H9 (cell line): ENCODE measurements at regions not wholly inside any gene's neighbourhood (a gene's known extent, or its start where the extent isn't known, plus 50 kb on each side); places are given as distances from the start of the nearest gene placed in this dataset.

Experiments
- DNase-seq: peaks from one replicate; pipeline ENCODE4 v3.0.0-alpha.2; 2017
- H2AFZ ChIP-seq: one replicate; pipeline ENCODE4 v1.6.1; 2013; ENCODE audit warnings: mild to moderate bottlenecking, low read length, control low read depth, moderate library complexity
- H2AK5ac ChIP-seq: 2 replicates; pipeline ENCODE4 v1.6.1; 2013; ENCODE audit warnings: low read length, control low read depth, mixed read lengths; ENCODE audit not compliant: insufficient read length
- H2BK120ac ChIP-seq: one replicate; pipeline ENCODE4 v1.6.1; 2013; ENCODE audit warnings: low read depth, mild to moderate bottlenecking, low read length, control low read depth, inconsistent platforms; ENCODE audit not compliant: poor library complexity, severe bottlenecking
- H2BK12ac ChIP-seq: 2 replicates; pipeline ENCODE4 v1.6.1; 2013; ENCODE audit warnings: low read length, control low read depth, mixed read lengths, low read depth; ENCODE audit not compliant: insufficient read length
- H2BK15ac ChIP-seq: 2 replicates; pipeline ENCODE4 v1.6.1; 2013; ENCODE audit warnings: low read depth, low read length, control low read depth
- H2BK20ac ChIP-seq: one replicate; pipeline ENCODE4 v1.6.1; 2013; ENCODE audit warnings: low read depth, mild to moderate bottlenecking, low read length, control low read depth, inconsistent platforms; ENCODE audit not compliant: poor library complexity, severe bottlenecking
- H2BK5ac ChIP-seq: 2 replicates; pipeline ENCODE4 v1.6.1; 2013; ENCODE audit warnings: low read length, control low read depth, mixed read lengths; ENCODE audit not compliant: insufficient read length
- H3K14ac ChIP-seq: 2 replicates; pipeline ENCODE4 v1.6.1; 2013; ENCODE audit warnings: low read length, control low read depth; ENCODE audit not compliant: insufficient read depth
- H3K18ac ChIP-seq: 2 replicates; pipeline ENCODE4 v1.6.1; 2013; ENCODE audit warnings: low read depth, mild to moderate bottlenecking, mixed read lengths, low read length, control low read depth; ENCODE audit not compliant: insufficient read length
- H3K23ac ChIP-seq: 2 replicates; pipeline ENCODE4 v1.6.1; 2013; ENCODE audit warnings: low read length, control low read depth, mixed read lengths, low read depth; ENCODE audit not compliant: insufficient read length
- H3K23me2 ChIP-seq: 2 replicates; pipeline ENCODE4 v1.6.1; 2013; ENCODE audit warnings: low read depth, mild to moderate bottlenecking, mixed read lengths, low read length, control low read depth; ENCODE audit not compliant: insufficient read length, poor library complexity, severe bottlenecking
- H3K27ac ChIP-seq: 2 replicates; pipeline ENCODE4 v1.5.1; 2013; ENCODE audit warnings: low read length, control low read depth, mixed read lengths, low read depth; ENCODE audit not compliant: insufficient read length
- H3K27me3 ChIP-seq: 2 replicates; pipeline ENCODE4 v1.6.1; 2013; ENCODE audit warnings: low read length, control low read depth, inconsistent platforms; ENCODE audit not compliant: insufficient read depth
- H3K4ac ChIP-seq: 2 replicates; pipeline ENCODE4 v1.6.1; 2013; ENCODE audit warnings: low read depth, mild to moderate bottlenecking, control low read depth, inconsistent platforms, low read length, moderate library complexity
- H3K4me1 ChIP-seq: 2 replicates; pipeline ENCODE4 v1.6.1; 2013; ENCODE audit warnings: low read length, control low read depth, inconsistent platforms; ENCODE audit not compliant: insufficient read depth
- H3K4me2 ChIP-seq: 2 replicates; pipeline ENCODE4 v1.6.1; 2013; ENCODE audit warnings: low read length, control low read depth, mixed read lengths; ENCODE audit not compliant: insufficient read length, insufficient read depth
- H3K56ac ChIP-seq: 2 replicates; pipeline ENCODE4 v1.6.1; 2013; ENCODE audit warnings: low read depth, mild to moderate bottlenecking, mixed read lengths, low read length, control low read depth; ENCODE audit not compliant: insufficient read length
- H3K79me1 ChIP-seq: 2 replicates; pipeline ENCODE4 v1.6.1; 2013; ENCODE audit warnings: low read depth, mild to moderate bottlenecking, moderate library complexity, low read length, control low read depth, inconsistent platforms; ENCODE audit not compliant: insufficient read depth, poor library complexity, severe bottlenecking
- H3K79me2 ChIP-seq: 2 replicates; pipeline ENCODE4 v1.6.1; 2013; ENCODE audit warnings: low read length, control low read depth, inconsistent platforms; ENCODE audit not compliant: insufficient read depth
- H3K9ac ChIP-seq: 2 replicates; pipeline ENCODE4 v1.6.1; 2013; ENCODE audit warnings: low read length, control low read depth, mixed read lengths; ENCODE audit not compliant: insufficient read length; ENCODE audit errors: extremely low read depth
- H3K9me3 ChIP-seq: one replicate; pipeline ENCODE4 v1.6.1; 2013; ENCODE audit warnings: low read depth, low read length, inconsistent platforms; ENCODE audit not compliant: control insufficient read depth
- H3T11ph ChIP-seq: one replicate; pipeline ENCODE4 v1.6.1; 2013; ENCODE audit warnings: mild to moderate bottlenecking, low read length, control low read depth, inconsistent platforms
- H4K20me1 ChIP-seq: one replicate; pipeline ENCODE4 v1.6.1; 2013; ENCODE audit not compliant: control insufficient read depth, insufficient read length, insufficient read depth
- H4K5ac ChIP-seq: 2 replicates; pipeline ENCODE4 v1.6.1; 2013; ENCODE audit warnings: low read depth, mild to moderate bottlenecking, mixed read lengths, low read length, control low read depth; ENCODE audit not compliant: insufficient read length
- H4K8ac ChIP-seq: replicated peaks from 2 replicates; pipeline ENCODE4 v1.6.1; 2013; ENCODE audit warnings: low read length, control low read depth, mixed read lengths, low read depth; ENCODE audit not compliant: insufficient read length
- H4K91ac ChIP-seq: 2 replicates; pipeline ENCODE4 v1.6.1; 2013; ENCODE audit warnings: low read depth, mild to moderate bottlenecking, moderate library complexity, mixed read lengths, low read length, control low read depth; ENCODE audit not compliant: insufficient read length
- H3K27ac Mint-ChIP-seq, 3 experiments: 2 replicates in 2 of 3; 3 replicates in 1 of 3; pipeline ENCODE4 v1.8.0; 2020 to 2021; ENCODE audit warnings: mixed read lengths in 3 of 3, mild to moderate bottlenecking in 1 of 3, moderate library complexity in 1 of 3
- H3K27me3 Mint-ChIP-seq: 2 replicates; pipeline ENCODE4 v1.8.0; 2021; ENCODE audit warnings: low read depth, mild to moderate bottlenecking, moderate library complexity, mixed read lengths
- H3K36me3 Mint-ChIP-seq, 3 experiments: 2 replicates in 2 of 3; 3 replicates in 1 of 3; pipeline ENCODE4 v1.8.0; 2020 to 2021; ENCODE audit warnings: low read depth in 3 of 3, mixed read lengths in 3 of 3; ENCODE audit not compliant: insufficient read depth in 1 of 3
- H3K4me1 Mint-ChIP-seq, 2 experiments: 2 replicates each; pipeline ENCODE4 v1.8.0; 2020; ENCODE audit warnings: mixed read lengths in 2 of 2
- H3K4me3 Mint-ChIP-seq, 2 experiments: 2 replicates in 1 of 2; 3 replicates in 1 of 2; pipeline ENCODE4 v1.8.0; 2020 to 2021; ENCODE audit warnings: mild to moderate bottlenecking in 2 of 2, mixed read lengths in 2 of 2, moderate library complexity in 1 of 2
- H3K9me3 Mint-ChIP-seq, 2 experiments: 2 replicates in 1 of 2; 3 replicates in 1 of 2; pipeline ENCODE4 v1.8.0; 2020; ENCODE audit warnings: mild to moderate bottlenecking in 2 of 2, mixed read lengths in 2 of 2, moderate library complexity in 1 of 2
- CTCF ChIP-seq: fragments of 200-600 bp; sonication (generic); conservative IDR thresholded peaks from 3 replicates; pipeline ENCODE4 v1.8.0; 2021; ENCODE audit warnings: antibody characterized with exemption, mild to moderate bottlenecking
- WGBS: extraction: QIAGEN DNeasy Blood & Tissue Kit; methylation state at CpG from one replicate; pipeline ENCODE4 v1.1.7; 2013; ENCODE audit warnings: missing lambda C conversion rate, low lambda C conversion rate, mixed read lengths; ENCODE audit not compliant: insufficient read length; ENCODE audit errors: extremely low coverage; 5-methylcytosine and 5-hydroxymethylcytosine counted together

GRCh38 chr14:22010545-22011252 lies 337.1 kb upstream of the OR4E1 start:
- H2BK5ac ChIP-seq, result no peak overlapping the region
- H3K9me3 ChIP-seq, result no peaks in the 10 kb centered on the region
- H3K9ac ChIP-seq, result no peak overlapping the region
- no peaks in the 10 kb centered on the region for H4K20me1 ChIP-seq
- no peaks in the 10 kb centered on the region for H3K79me2 ChIP-seq
- H3K14ac ChIP-seq, result no peak overlapping the region
- no peaks in the 10 kb centered on the region for H3K23me2 ChIP-seq
- H2AK5ac ChIP-seq, result no peak overlapping the region
- H2BK20ac ChIP-seq, result no peak overlapping the region
- Mint-ChIP-seq H3K36me3 (0 out of 7 replicates have a peak, but pooled peaks cover 0 to 1% (median 0%) of the 10 kb centered on the region in 3 experiments), H3K27me3 (peaks cover 2% of the 10 kb centered on the region), H3K27ac (no peak overlapping the region), H3K4me3 (no peak overlapping the region), H3K4me1 (no peaks in the 10 kb centered on the region), H3K9me3 (no peaks in the 10 kb centered on the region; a peak in 1 of 5 replicates)
- no CpG with 5 or more reads among the region's 2 CpGs for WGBS
- H3K4me2 ChIP-seq, result no peak overlapping the region
- no peak overlapping the region for H3K56ac ChIP-seq
- H3T11ph ChIP-seq, result no peak overlapping the region
- H3K27me3 ChIP-seq, result no peaks in the 10 kb centered on the region
- TF ChIP-seq CTCF, result no peak
- H3K27ac ChIP-seq, result no peak overlapping the region
- no peak overlapping the region for H2AFZ ChIP-seq
- no peaks in the 10 kb centered on the region for H3K79me1 ChIP-seq
- no peak overlapping the region for H3K18ac ChIP-seq
- H3K4me1 ChIP-seq, result no peaks in the 10 kb centered on the region
- H2BK120ac ChIP-seq, result no peak overlapping the region
- H4K5ac ChIP-seq, result no peak overlapping the region
- no peak overlapping the region for H3K23ac ChIP-seq
- H2BK15ac ChIP-seq, result no peak overlapping the region
- H4K91ac ChIP-seq, result no peak overlapping the region
- DNase-seq, result no peak
- no peak overlapping the region for H3K4ac ChIP-seq
- no peak overlapping the region for H4K8ac ChIP-seq
- H2BK12ac ChIP-seq, result no peak overlapping the region
